Ishikawa (cell line): ENCODE measurements at regions not wholly inside any gene's neighbourhood (a gene's known extent, or its start where the extent isn't known, plus 50 kb on each side); places are given as distances from the start of the nearest gene placed in this dataset.

Experiments
- CEBPB ChIP-seq: IDR thresholded peaks from 2 replicates; pipeline ENCODE4 v1.6.1; 2012
- CREB1 ChIP-seq: IDR thresholded peaks from 2 replicates; pipeline ENCODE4 v1.6.1; 2012; ENCODE audit warnings: low read depth
- EGR1 ChIP-seq: IDR thresholded peaks from 2 replicates; pipeline ENCODE4 v1.6.1; 2012
- EP300 ChIP-seq: IDR thresholded peaks from 2 replicates; pipeline ENCODE4 v1.6.1; 2012; ENCODE audit warnings: borderline replicate concordance
- FOXM1 ChIP-seq: IDR thresholded peaks from 2 replicates; pipeline ENCODE4 v1.6.1; 2012; ENCODE audit warnings: low read depth, borderline replicate concordance
- MAX ChIP-seq: IDR thresholded peaks from 2 replicates; pipeline ENCODE4 v1.6.1; 2012
- NFIC ChIP-seq: IDR thresholded peaks from 2 replicates; pipeline ENCODE4 v1.6.1; 2012
- RAD21 ChIP-seq: IDR thresholded peaks from 2 replicates; pipeline ENCODE4 v1.6.1; 2012; ENCODE audit warnings: low read depth
- REST ChIP-seq: IDR thresholded peaks from 2 replicates; pipeline ENCODE4 v1.6.1; 2012; ENCODE audit warnings: low read depth, mild to moderate bottlenecking
- TAF1 ChIP-seq: IDR thresholded peaks from 2 replicates; pipeline ENCODE4 v1.6.1; 2012; ENCODE audit warnings: low read depth, mild to moderate bottlenecking
- TCF12 ChIP-seq: IDR thresholded peaks from 2 replicates; pipeline ENCODE4 v1.6.1; 2012; ENCODE audit warnings: low read depth
- TEAD4 ChIP-seq: IDR thresholded peaks from 2 replicates; pipeline ENCODE4 v1.6.1; 2012
- YY1 ChIP-seq: IDR thresholded peaks from 2 replicates; pipeline ENCODE4 v1.6.1; 2012; ENCODE audit warnings: low read depth
- ZBTB7A ChIP-seq: IDR thresholded peaks from 2 replicates; pipeline ENCODE4 v1.6.1; 2012; ENCODE audit warnings: low read depth
- TF ChIP-seq, protein P1 (sequence below): IDR thresholded peaks from 2 replicates; pipeline ENCODE4 v1.6.1; 2012

GRCh38 chr13:73940098-73940497 is 194.1 kb downstream of the KLF12 start:
- TF ChIP-seq TAF1 (no peak), NFIC (no peak), EP300 (no peak), CEBPB (no peak), EGR1 (no peak), MAX (no peak), RAD21 (no peak)
- TF ChIP-seq, protein P1, sequence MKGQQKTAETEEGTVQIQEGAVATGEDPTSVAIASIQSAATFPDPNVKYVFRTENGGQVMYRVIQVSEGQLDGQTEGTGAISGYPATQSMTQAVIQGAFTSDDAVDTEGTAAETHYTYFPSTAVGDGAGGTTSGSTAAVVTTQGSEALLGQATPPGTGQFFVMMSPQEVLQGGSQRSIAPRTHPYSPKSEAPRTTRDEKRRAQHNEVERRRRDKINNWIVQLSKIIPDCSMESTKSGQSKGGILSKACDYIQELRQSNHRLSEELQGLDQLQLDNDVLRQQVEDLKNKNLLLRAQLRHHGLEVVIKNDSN: no peak

DNA sequence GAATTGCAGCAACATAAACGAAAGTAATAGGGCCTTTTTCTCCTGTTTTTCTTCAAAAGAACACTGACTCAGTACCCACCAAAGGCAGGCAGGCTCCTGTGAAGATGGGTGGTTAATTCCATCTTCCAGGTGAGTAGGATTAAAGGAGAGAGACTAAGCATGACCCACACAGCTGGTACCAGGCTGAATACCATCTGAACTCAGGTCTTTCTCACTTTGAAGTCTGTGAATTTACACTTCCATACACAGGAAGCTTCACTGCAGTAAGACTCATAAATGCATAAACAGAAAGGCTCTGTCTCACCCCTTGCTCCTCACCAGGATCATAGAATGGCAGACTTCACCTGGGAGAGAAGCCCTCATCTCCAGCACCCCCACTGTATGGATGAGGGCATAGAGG is 194.6 kb downstream of the KLF12 start:
- TF ChIP-seq, protein P1: no peak
- TF ChIP-seq ZBTB7A: no peak
- no peak for TF ChIP-seq NFIC
- no peak for TF ChIP-seq CREB1
- TF ChIP-seq RAD21: no peak
- TF ChIP-seq TCF12: no peak
- TF ChIP-seq FOXM1: no peak
- TF ChIP-seq TEAD4: no peak
- TF ChIP-seq CEBPB: no peak
- no peak for TF ChIP-seq YY1
- no peak for TF ChIP-seq MAX
- TF ChIP-seq TAF1: no peak
- TF ChIP-seq REST: no peak
- no peak for TF ChIP-seq EP300

GRCh38 chr13:73939071-73939380 is 195.2 kb downstream of the KLF12 start:
- TF ChIP-seq YY1 (no peak), CEBPB (no peak), FOXM1 (no peak), TCF12 (no peak), TAF1 (no peak), MAX (no peak), NFIC (no peak), ZBTB7A (no peak), REST (no peak), EP300 (no peak), TEAD4 (no peak), CREB1 (no peak), RAD21 (no peak), EGR1 (no peak)
- TF ChIP-seq, protein P1: no peak

- no peak for TF ChIP-seq TEAD4
- TF ChIP-seq, protein P1: no peak
- no peak for TF ChIP-seq EGR1
- no peak for TF ChIP-seq FOXM1
- no peak for TF ChIP-seq CREB1
- TF ChIP-seq RAD21: no peak
- no peak for TF ChIP-seq EP300
- TF ChIP-seq YY1: no peak
- TF ChIP-seq REST: no peak
- TF ChIP-seq NFIC: no peak
- no peak for TF ChIP-seq ZBTB7A
- TF ChIP-seq CEBPB: no peak
- no peak for TF ChIP-seq TCF12
- no peak for TF ChIP-seq TAF1
- TF ChIP-seq MAX: no peak
Observed at GRCh38 chr13:73938372-73939070, 195.7 kb downstream of the KLF12 start.
